A673 (cell line): ENCODE measurements at regions not wholly inside any gene's neighbourhood (a gene's known extent, or its start where the extent isn't known, plus 50 kb on each side); places are given as distances from the start of the nearest gene placed in this dataset.

Experiments
- BruUV-seq: library from RNA; stranded (reverse); fragments of 400-500 nt; replicated peaks from 2 replicates; lab custom pipeline; 2021; lab: Mats Ljungman, UMichigan
- CTCF ChIA-PET: fragments of 300-600 bp; sonication (Branson Sonifier 250); formaldehyde crosslinking; loops from one replicate; lab custom pipeline; 2022; ENCODE audit warnings: antibody characterized with exemption; lab: Charles Lee
- POLR2A ChIA-PET: fragments of 300-600 bp; sonication (Branson Sonifier 250); formaldehyde crosslinking; loops from one replicate; lab custom pipeline; 2022; ENCODE audit warnings: antibody characterized with exemption; ENCODE audit not compliant: low non-redundant PET; lab: Charles Lee
- DNase-seq: peaks from one replicate; pipeline ENCODE4 v3.0.0-alpha.2; 2015; ENCODE audit warnings: low spot score
- H3K27ac ChIP-seq: fragments of 200-600 bp; sonication (generic); 2 replicates; pipeline ENCODE4 v1.5.1; 2016; ENCODE audit warnings: mixed run types, low read depth, mild to moderate bottlenecking, mixed read lengths, antibody characterized with exemption, low read length; ENCODE audit not compliant: poor library complexity, severe bottlenecking
- H3K27me3 ChIP-seq: fragments of 200-600 bp; sonication (generic); replicated peaks from 2 replicates; pipeline ENCODE4 v1.6.1; 2017; ENCODE audit warnings: mixed run types, low read depth, mild to moderate bottlenecking, mixed read lengths, antibody characterized with exemption, low read length; ENCODE audit not compliant: insufficient read depth, poor library complexity
- H3K36me3 ChIP-seq: fragments of 200-600 bp; sonication (generic); 2 replicates; pipeline ENCODE4 v1.6.1; 2016; ENCODE audit warnings: mixed run types, mild to moderate bottlenecking, mixed read lengths, antibody characterized with exemption, low read length; ENCODE audit not compliant: insufficient read depth, poor library complexity, severe bottlenecking
- H3K4me1 ChIP-seq: fragments of 200-600 bp; sonication (generic); 2 replicates; pipeline ENCODE4 v1.6.1; 2017; ENCODE audit warnings: mixed run types, mild to moderate bottlenecking, mixed read lengths, antibody characterized with exemption, low read length; ENCODE audit not compliant: insufficient read depth, poor library complexity, severe bottlenecking
- H3K4me3 ChIP-seq: fragments of 200-600 bp; sonication (generic); 2 replicates; pipeline ENCODE4 v1.5.1; 2016; ENCODE audit warnings: low read depth, mixed run types, mild to moderate bottlenecking, mixed read lengths, low read length; ENCODE audit not compliant: poor library complexity, severe bottlenecking
- H3K9me3 ChIP-seq: fragments of 200-600 bp; sonication (generic); 2 replicates; pipeline ENCODE4 v1.6.1; 2016; ENCODE audit warnings: mixed run types, low read depth, mild to moderate bottlenecking, mixed read lengths, antibody characterized with exemption, low read length; ENCODE audit not compliant: poor library complexity, severe bottlenecking
- CTCF ChIP-seq: fragments of 300-800, 200-600 bp; sonication (generic); conservative IDR thresholded peaks from 2 replicates; pipeline ENCODE4 v1.5.1; 2017; ENCODE audit warnings: low read depth, mild to moderate bottlenecking, antibody characterized with exemption, low read length, moderate library complexity, mixed read lengths
- EZH2 ChIP-seq: fragments of 200-600 bp; sonication (generic); IDR thresholded peaks from 2 replicates; pipeline ENCODE4 v1.6.1; 2017; ENCODE audit warnings: borderline replicate concordance, low read depth, mild to moderate bottlenecking, mixed read lengths, antibody characterized with exemption, low read length; ENCODE audit not compliant: poor library complexity, severe bottlenecking
- intact Hi-C: fragments of 100-400 bp; cut with micrococcal nuclease; formaldehyde crosslinking; loops from one replicate; pipeline ENCODE4 v1.10.0; 2022; ENCODE audit not compliant: unreplicated experiment

- Histone ChIP-seq H3K9me3 (no peaks in the 10 kb centered on the region), H3K4me1 (peaks cover 51% of the 10 kb centered on the region), H3K27me3 (no peaks in the 10 kb centered on the region), H3K36me3 (peaks cover 18% of the 10 kb centered on the region), H3K4me3 (no peak overlapping the region), H3K27ac (no peak overlapping the region)
- no peak for DNase-seq
- BruUV-seq = no TSS peak
- intact Hi-C loops = no loop called here
- CTCF ChIA-PET = no interaction called here
- TF ChIP-seq CTCF = no peak
- TF ChIP-seq EZH2 = no peak
- POLR2A ChIA-PET = no interaction called here
Measured at GRCh38 chr12:124451016-124451415, 116.4 kb downstream of the NCOR2 start.

- Histone ChIP-seq H3K27ac (no peak overlapping the region), H3K4me1 (peaks cover 55% of the 10 kb centered on the region), H3K9me3 (no peaks in the 10 kb centered on the region), H3K27me3 (no peaks in the 10 kb centered on the region), H3K4me3 (no peak overlapping the region), H3K36me3 (peaks cover 13% of the 10 kb centered on the region)
- BruUV-seq = no TSS peak
- intact Hi-C loops = no loop called here
- TF ChIP-seq CTCF (no peak), EZH2 (no peak)
- ChIA-PET POLR2A (no interaction called here), CTCF (no interaction called here)
- DNase-seq = no peak
Measured at GRCh38 chr12:124450376-124450750, 117.0 kb downstream of the NCOR2 start.

GRCh38 chr12:124449623-124450375 is 117.6 kb downstream of the NCOR2 start:
- H3K36me3 ChIP-seq = peaks cover 13% of the 10 kb centered on the region
- CTCF ChIA-PET = no interaction called here
- no peak for TF ChIP-seq CTCF
- TF ChIP-seq EZH2 = no peak

More at GRCh38 chr12:124449623-124450375, 117.6 kb downstream of the NCOR2 start:
- POLR2A ChIA-PET = no interaction called here
- Histone ChIP-seq H3K27ac (no peak overlapping the region), H3K27me3 (no peaks in the 10 kb centered on the region), H3K4me3 (no peak overlapping the region), H3K9me3 (no peaks in the 10 kb centered on the region), H3K4me1 (peaks cover 55% of the 10 kb centered on the region)
- no peak for DNase-seq
- intact Hi-C loops = no loop called here
- no TSS peak for BruUV-seq
